H9 (cell line): ENCODE measurements at regions not wholly inside any gene's neighbourhood (a gene's known extent, or its start where the extent isn't known, plus 50 kb on each side); places are given as distances from the start of the nearest gene placed in this dataset.

ENCODE experiments used
- DNase-seq: peaks from one replicate; pipeline ENCODE4 v3.0.0-alpha.2; 2017
- H2AFZ ChIP-seq: one replicate; pipeline ENCODE4 v1.6.1; 2013; ENCODE audit warnings: mild to moderate bottlenecking, low read length, control low read depth, moderate library complexity
- H2AK5ac ChIP-seq: 2 replicates; pipeline ENCODE4 v1.6.1; 2013; ENCODE audit warnings: low read length, control low read depth, mixed read lengths; ENCODE audit not compliant: insufficient read length
- H2BK120ac ChIP-seq: one replicate; pipeline ENCODE4 v1.6.1; 2013; ENCODE audit warnings: low read depth, mild to moderate bottlenecking, low read length, control low read depth, inconsistent platforms; ENCODE audit not compliant: poor library complexity, severe bottlenecking
- H2BK12ac ChIP-seq: 2 replicates; pipeline ENCODE4 v1.6.1; 2013; ENCODE audit warnings: low read length, control low read depth, mixed read lengths, low read depth; ENCODE audit not compliant: insufficient read length
- H2BK15ac ChIP-seq: 2 replicates; pipeline ENCODE4 v1.6.1; 2013; ENCODE audit warnings: low read depth, low read length, control low read depth
- H2BK20ac ChIP-seq: one replicate; pipeline ENCODE4 v1.6.1; 2013; ENCODE audit warnings: low read depth, mild to moderate bottlenecking, low read length, control low read depth, inconsistent platforms; ENCODE audit not compliant: poor library complexity, severe bottlenecking
- H2BK5ac ChIP-seq: 2 replicates; pipeline ENCODE4 v1.6.1; 2013; ENCODE audit warnings: low read length, control low read depth, mixed read lengths; ENCODE audit not compliant: insufficient read length
- H3K14ac ChIP-seq: 2 replicates; pipeline ENCODE4 v1.6.1; 2013; ENCODE audit warnings: low read length, control low read depth; ENCODE audit not compliant: insufficient read depth
- H3K18ac ChIP-seq: 2 replicates; pipeline ENCODE4 v1.6.1; 2013; ENCODE audit warnings: low read depth, mild to moderate bottlenecking, mixed read lengths, low read length, control low read depth; ENCODE audit not compliant: insufficient read length
- H3K23ac ChIP-seq: 2 replicates; pipeline ENCODE4 v1.6.1; 2013; ENCODE audit warnings: low read length, control low read depth, mixed read lengths, low read depth; ENCODE audit not compliant: insufficient read length
- H3K23me2 ChIP-seq: 2 replicates; pipeline ENCODE4 v1.6.1; 2013; ENCODE audit warnings: low read depth, mild to moderate bottlenecking, mixed read lengths, low read length, control low read depth; ENCODE audit not compliant: insufficient read length, poor library complexity, severe bottlenecking
- H3K27ac ChIP-seq: 2 replicates; pipeline ENCODE4 v1.5.1; 2013; ENCODE audit warnings: low read length, control low read depth, mixed read lengths, low read depth; ENCODE audit not compliant: insufficient read length
- H3K27me3 ChIP-seq: 2 replicates; pipeline ENCODE4 v1.6.1; 2013; ENCODE audit warnings: low read length, control low read depth, inconsistent platforms; ENCODE audit not compliant: insufficient read depth
- H3K4ac ChIP-seq: 2 replicates; pipeline ENCODE4 v1.6.1; 2013; ENCODE audit warnings: low read depth, mild to moderate bottlenecking, control low read depth, inconsistent platforms, low read length, moderate library complexity
- H3K4me1 ChIP-seq: 2 replicates; pipeline ENCODE4 v1.6.1; 2013; ENCODE audit warnings: low read length, control low read depth, inconsistent platforms; ENCODE audit not compliant: insufficient read depth
- H3K4me2 ChIP-seq: 2 replicates; pipeline ENCODE4 v1.6.1; 2013; ENCODE audit warnings: low read length, control low read depth, mixed read lengths; ENCODE audit not compliant: insufficient read length, insufficient read depth
- H3K56ac ChIP-seq: 2 replicates; pipeline ENCODE4 v1.6.1; 2013; ENCODE audit warnings: low read depth, mild to moderate bottlenecking, mixed read lengths, low read length, control low read depth; ENCODE audit not compliant: insufficient read length
- H3K79me1 ChIP-seq: 2 replicates; pipeline ENCODE4 v1.6.1; 2013; ENCODE audit warnings: low read depth, mild to moderate bottlenecking, moderate library complexity, low read length, control low read depth, inconsistent platforms; ENCODE audit not compliant: insufficient read depth, poor library complexity, severe bottlenecking
- H3K79me2 ChIP-seq: 2 replicates; pipeline ENCODE4 v1.6.1; 2013; ENCODE audit warnings: low read length, control low read depth, inconsistent platforms; ENCODE audit not compliant: insufficient read depth
- H3K9ac ChIP-seq: 2 replicates; pipeline ENCODE4 v1.6.1; 2013; ENCODE audit warnings: low read length, control low read depth, mixed read lengths; ENCODE audit not compliant: insufficient read length; ENCODE audit errors: extremely low read depth
- H3K9me3 ChIP-seq: one replicate; pipeline ENCODE4 v1.6.1; 2013; ENCODE audit warnings: low read depth, low read length, inconsistent platforms; ENCODE audit not compliant: control insufficient read depth
- H3T11ph ChIP-seq: one replicate; pipeline ENCODE4 v1.6.1; 2013; ENCODE audit warnings: mild to moderate bottlenecking, low read length, control low read depth, inconsistent platforms
- H4K20me1 ChIP-seq: one replicate; pipeline ENCODE4 v1.6.1; 2013; ENCODE audit not compliant: control insufficient read depth, insufficient read length, insufficient read depth
- H4K5ac ChIP-seq: 2 replicates; pipeline ENCODE4 v1.6.1; 2013; ENCODE audit warnings: low read depth, mild to moderate bottlenecking, mixed read lengths, low read length, control low read depth; ENCODE audit not compliant: insufficient read length
- H4K8ac ChIP-seq: replicated peaks from 2 replicates; pipeline ENCODE4 v1.6.1; 2013; ENCODE audit warnings: low read length, control low read depth, mixed read lengths, low read depth; ENCODE audit not compliant: insufficient read length
- H4K91ac ChIP-seq: 2 replicates; pipeline ENCODE4 v1.6.1; 2013; ENCODE audit warnings: low read depth, mild to moderate bottlenecking, moderate library complexity, mixed read lengths, low read length, control low read depth; ENCODE audit not compliant: insufficient read length
- H3K27ac Mint-ChIP-seq, 3 experiments: 2 replicates in 2 of 3; 3 replicates in 1 of 3; pipeline ENCODE4 v1.8.0; 2020 to 2021; ENCODE audit warnings: mixed read lengths in 3 of 3, mild to moderate bottlenecking in 1 of 3, moderate library complexity in 1 of 3
- H3K27me3 Mint-ChIP-seq: 2 replicates; pipeline ENCODE4 v1.8.0; 2021; ENCODE audit warnings: low read depth, mild to moderate bottlenecking, moderate library complexity, mixed read lengths
- H3K36me3 Mint-ChIP-seq, 3 experiments: 2 replicates in 2 of 3; 3 replicates in 1 of 3; pipeline ENCODE4 v1.8.0; 2020 to 2021; ENCODE audit warnings: low read depth in 3 of 3, mixed read lengths in 3 of 3; ENCODE audit not compliant: insufficient read depth in 1 of 3
- H3K4me1 Mint-ChIP-seq, 2 experiments: 2 replicates each; pipeline ENCODE4 v1.8.0; 2020; ENCODE audit warnings: mixed read lengths in 2 of 2
- H3K4me3 Mint-ChIP-seq, 2 experiments: 2 replicates in 1 of 2; 3 replicates in 1 of 2; pipeline ENCODE4 v1.8.0; 2020 to 2021; ENCODE audit warnings: mild to moderate bottlenecking in 2 of 2, mixed read lengths in 2 of 2, moderate library complexity in 1 of 2
- H3K9me3 Mint-ChIP-seq, 2 experiments: 2 replicates in 1 of 2; 3 replicates in 1 of 2; pipeline ENCODE4 v1.8.0; 2020; ENCODE audit warnings: mild to moderate bottlenecking in 2 of 2, mixed read lengths in 2 of 2, moderate library complexity in 1 of 2
- TF ChIP-seq, protein P1 (sequence below): fragments of 200-600 bp; sonication (generic); conservative IDR thresholded peaks from 3 replicates; pipeline ENCODE4 v1.8.0; 2021; ENCODE audit warnings: antibody characterized with exemption, mild to moderate bottlenecking

DNA sequence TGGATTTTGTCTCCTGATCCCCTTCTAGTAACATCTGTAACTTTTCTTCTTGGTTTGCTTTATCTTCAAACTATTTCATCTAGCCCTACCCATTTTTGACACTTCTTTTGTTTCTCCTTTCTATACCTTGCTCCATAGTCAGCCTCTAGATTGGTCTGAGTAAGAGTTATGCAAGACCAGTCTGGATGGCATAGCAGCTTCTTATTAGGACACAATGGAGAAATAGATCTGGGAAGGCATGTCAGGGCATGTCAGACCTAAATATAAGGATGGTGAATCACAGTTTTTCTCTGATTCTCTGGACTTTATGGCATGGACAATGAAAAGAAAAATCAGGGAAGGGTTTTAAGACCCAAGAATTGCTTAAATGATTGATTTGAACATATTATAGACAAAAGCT is 452.5 kb downstream of the RAP2B start:
- no peak overlapping the region; a peak in 1 of 7 replicates for H3K27ac Mint-ChIP-seq

More for the DNA sequence above, 452.5 kb downstream of the RAP2B start:
- Histone ChIP-seq H2BK5ac (no peak overlapping the region), H3K4ac (no peak overlapping the region), H2BK12ac (no peak overlapping the region), H3K14ac (no peak overlapping the region), H3K18ac (no peak overlapping the region), H4K91ac (no peak overlapping the region), H4K8ac (no peak overlapping the region), H3K4me2 (no peak overlapping the region), H2AFZ (no peak overlapping the region), H3K23me2 (no peaks in the 10 kb centered on the region), H2BK15ac (no peak overlapping the region), H3K9me3 (no peaks in the 10 kb centered on the region), H3K4me1 (no peaks in the 10 kb centered on the region), H3K23ac (no peak overlapping the region), H3K79me1 (no peaks in the 10 kb centered on the region), H3K9ac (no peak overlapping the region), H3T11ph (no peak overlapping the region), H3K79me2 (no peaks in the 10 kb centered on the region), H4K20me1 (no peaks in the 10 kb centered on the region), H3K27ac (no peak overlapping the region), H2BK20ac (no peak overlapping the region), H2AK5ac (no peak overlapping the region), H3K27me3 (no peaks in the 10 kb centered on the region), H3K56ac (no peak overlapping the region), H4K5ac (no peak overlapping the region), H2BK120ac (no peak overlapping the region)
- H3K4me3 Mint-ChIP-seq = no peak overlapping the region
- H3K27me3 Mint-ChIP-seq = no peaks in the 10 kb centered on the region
- H3K4me1 Mint-ChIP-seq = peaks cover 3 to 11% of the 10 kb centered on the region in 2 experiments; a peak in 3 of 4 replicates
- H3K36me3 Mint-ChIP-seq = no peaks in the 10 kb centered on the region
- H3K9me3 Mint-ChIP-seq = no peaks in the 10 kb centered on the region
- no peak for DNase-seq
- TF ChIP-seq, protein P1, sequence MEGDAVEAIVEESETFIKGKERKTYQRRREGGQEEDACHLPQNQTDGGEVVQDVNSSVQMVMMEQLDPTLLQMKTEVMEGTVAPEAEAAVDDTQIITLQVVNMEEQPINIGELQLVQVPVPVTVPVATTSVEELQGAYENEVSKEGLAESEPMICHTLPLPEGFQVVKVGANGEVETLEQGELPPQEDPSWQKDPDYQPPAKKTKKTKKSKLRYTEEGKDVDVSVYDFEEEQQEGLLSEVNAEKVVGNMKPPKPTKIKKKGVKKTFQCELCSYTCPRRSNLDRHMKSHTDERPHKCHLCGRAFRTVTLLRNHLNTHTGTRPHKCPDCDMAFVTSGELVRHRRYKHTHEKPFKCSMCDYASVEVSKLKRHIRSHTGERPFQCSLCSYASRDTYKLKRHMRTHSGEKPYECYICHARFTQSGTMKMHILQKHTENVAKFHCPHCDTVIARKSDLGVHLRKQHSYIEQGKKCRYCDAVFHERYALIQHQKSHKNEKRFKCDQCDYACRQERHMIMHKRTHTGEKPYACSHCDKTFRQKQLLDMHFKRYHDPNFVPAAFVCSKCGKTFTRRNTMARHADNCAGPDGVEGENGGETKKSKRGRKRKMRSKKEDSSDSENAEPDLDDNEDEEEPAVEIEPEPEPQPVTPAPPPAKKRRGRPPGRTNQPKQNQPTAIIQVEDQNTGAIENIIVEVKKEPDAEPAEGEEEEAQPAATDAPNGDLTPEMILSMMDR = no peak
